Hypothalamus (tissue), 51 donors: ENCODE measurements at regions not wholly inside any gene's neighbourhood (a gene's known extent, or its start where the extent isn't known, plus 50 kb on each side); places are given as distances from the start of the nearest gene placed in this dataset.

Experiments
- DNase-seq, 51 donors: peaks; one replicate each; lab custom pipeline; 2025; lab: John Stamatoyannopoulos, UW

GRCh38 chr17:6936370-6937028 is 59.4 kb upstream of the ALOX12 start:
- peak in 29 of 51 donors; percentile 2 to 67 (median 27) for DNase-seq

- no peak for DNase-seq
Observed at GRCh38 chr17:6938637-6939036, 57.2 kb upstream of the ALOX12 start.

GRCh38 chr17:6940186-6940649 is 55.6 kb upstream of the ALOX12 start:
- DNase-seq = peak in 12 of 51 donors; percentile 2 to 30 (median 6)

- no peak for DNase-seq
Observed at GRCh38 chr17:6941989-6942388, 53.9 kb upstream of the ALOX12 start.

- DNase-seq = no peak
Observed at GRCh38 chr17:6943406-6943805, 52.4 kb upstream of the ALOX12 start.
